NB4 (cell line): ENCODE measurements at regions not wholly inside any gene's neighbourhood (a gene's known extent, or its start where the extent isn't known, plus 50 kb on each side); places are given as distances from the start of the nearest gene placed in this dataset.

Experiments used
- CTCF ChIP-seq: IDR thresholded peaks from one replicate; pipeline ENCODE4 v1.5.1; 2012; ENCODE audit warnings: low read depth, low read length
- MYC ChIP-seq: IDR thresholded peaks from 2 replicates; pipeline ENCODE4 v1.6.1; 2011; ENCODE audit warnings: low read depth, low read length
- POLR2A ChIP-seq: IDR thresholded peaks from 2 replicates; pipeline ENCODE4 v1.6.1; 2011; ENCODE audit warnings: mild to moderate bottlenecking; ENCODE audit not compliant: insufficient read length; ENCODE audit errors: extremely low read depth
- TF ChIP-seq, protein P1 (sequence below): IDR thresholded peaks from 2 replicates; pipeline ENCODE4 v1.6.1; 2011; ENCODE audit warnings: low read depth, low read length

DNA sequence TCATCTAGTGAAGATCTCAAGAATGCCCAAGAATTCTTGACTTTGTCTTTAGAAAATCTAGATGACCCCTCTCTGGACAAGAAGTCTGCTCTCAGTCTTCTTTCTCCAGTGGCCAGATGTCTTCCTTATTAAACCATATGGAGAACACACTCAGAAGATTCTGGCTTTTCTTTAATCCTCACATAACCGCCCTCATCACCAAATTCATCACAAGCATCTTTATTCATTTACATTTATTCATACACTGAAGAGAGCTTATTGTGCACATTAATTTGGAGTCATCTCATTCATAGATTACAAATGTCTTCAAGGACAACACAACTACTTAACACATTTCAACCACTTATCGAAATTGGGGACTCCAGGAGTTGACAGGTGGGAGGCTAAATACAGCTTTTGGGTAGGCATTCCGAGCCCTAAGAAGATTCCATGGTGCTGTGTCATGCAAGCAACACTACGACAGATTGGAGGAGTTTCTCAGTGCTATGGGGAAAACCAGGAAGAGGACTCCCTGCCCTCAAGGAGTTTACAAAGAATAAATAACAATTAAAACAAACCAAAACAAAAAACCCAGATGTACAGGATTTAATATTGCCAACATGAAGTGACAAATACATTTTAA, 64.8 kb upstream of the LCLAT1 start:
- TF ChIP-seq CTCF (no peak), POLR2A (no peak), MYC (no peak)
- TF ChIP-seq, protein P1, sequence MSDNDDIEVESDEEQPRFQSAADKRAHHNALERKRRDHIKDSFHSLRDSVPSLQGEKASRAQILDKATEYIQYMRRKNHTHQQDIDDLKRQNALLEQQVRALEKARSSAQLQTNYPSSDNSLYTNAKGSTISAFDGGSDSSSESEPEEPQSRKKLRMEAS: no peak
